Left kidney (tissue), 1 donor: ENCODE measurements at regions not wholly inside any gene's neighbourhood (a gene's known extent, or its start where the extent isn't known, plus 50 kb on each side); places are given as distances from the start of the nearest gene placed in this dataset.

Source experiments
- DNase-seq: peaks from one replicate; pipeline ENCODE4 v3.0.0-alpha.2; 2013

GRCh38 chr2:30310371-30310770 is 79.0 kb downstream of the LBH start:
- no peak for DNase-seq

- DNase-seq: no peak
Measured at GRCh38 chr2:30310955-30311354, 79.6 kb downstream of the LBH start.

GRCh38 chr2:30311711-30312110 is 80.4 kb downstream of the LBH start:
- no peak for DNase-seq

GRCh38 chr2:30312916-30313315 is 81.6 kb downstream of the LBH start:
- no peak for DNase-seq

- no peak for DNase-seq
Measured at GRCh38 chr2:30314981-30315380, 83.6 kb downstream of the LBH start.

- no peak for DNase-seq
Measured at GRCh38 chr2:30315391-30316063, 84.2 kb downstream of the LBH start.

GRCh38 chr2:30316408-30316807 is 85.1 kb downstream of the LBH start:
- DNase-seq: no peak

- no peak for DNase-seq
Measured at GRCh38 chr2:30318987-30319782, 87.9 kb downstream of the LBH start.

GRCh38 chr2:30321466-30321865 is 90.1 kb downstream of the LBH start:
- no peak for DNase-seq

GRCh38 chr2:30323499-30323898 is 92.2 kb downstream of the LBH start:
- no peak for DNase-seq

- no peak for DNase-seq
Measured at GRCh38 chr2:30324245-30324908, 93.0 kb downstream of the LBH start.

- no peak for DNase-seq
Measured at GRCh38 chr2:30325600-30326328, 94.4 kb downstream of the LBH start.

- DNase-seq: no peak
Measured at GRCh38 chr2:30326497-30326896, 95.2 kb downstream of the LBH start.

- no peak for DNase-seq
Measured at GRCh38 chr2:30331038-30331437, 99.7 kb downstream of the LBH start.

- no peak for DNase-seq
Measured at GRCh38 chr2:30331869-30332268, 100.5 kb downstream of the LBH start.

GRCh38 chr2:30332791-30333453 is 101.6 kb downstream of the LBH start:
- DNase-seq: no peak

GRCh38 chr2:30334762-30335363 is 103.5 kb downstream of the LBH start:
- no peak for DNase-seq

GRCh38 chr2:30336084-30336483 is 104.8 kb downstream of the LBH start:
- DNase-seq: no peak

GRCh38 chr2:30336978-30337841 is 105.9 kb downstream of the LBH start:
- DNase-seq: no peak

- DNase-seq: no peak
Measured at GRCh38 chr2:30338475-30338874, 107.1 kb downstream of the LBH start.

- DNase-seq: no peak
Measured at GRCh38 chr2:30339071-30339470, 107.7 kb downstream of the LBH start.
